H1 (cell line): ENCODE measurements at regions not wholly inside any gene's neighbourhood (a gene's known extent, or its start where the extent isn't known, plus 50 kb on each side); places are given as distances from the start of the nearest gene placed in this dataset.

Experiments
- CTCF ChIA-PET: fragments of 300-600 bp; sonication (Branson Sonifier 250); formaldehyde crosslinking; loops from one replicate; lab custom pipeline; 2021; ENCODE audit not compliant: partially characterized antibody; lab: Charles Lee
- POLR2A ChIA-PET: fragments of 300-600 bp; sonication (Branson Sonifier 250); formaldehyde crosslinking; loops from one replicate; lab custom pipeline; 2021; ENCODE audit warnings: inconsistent platforms; ENCODE audit not compliant: partially characterized antibody; lab: Charles Lee
- DNase-seq, 2 experiments: peaks; one replicate each; pipeline versions ENCODE4 v3.0.0 to v3.0.0-alpha.2; 2010 to 2022; ENCODE audit warnings: low spot score in 2 of 2, low read depth in 1 of 2, mixed read lengths in 1 of 2
- FAIRE-seq: peaks from 2 replicates; lab custom pipeline; 2011; peaks lifted over from hg19 to GRCh38; lab: Jason Lieb, UNC
- H2AFZ ChIP-seq: 2 replicates; pipeline ENCODE4 v1.8.1; 2012; ENCODE audit warnings: low read length, inconsistent platforms
- H2AK5ac ChIP-seq: 2 replicates; pipeline ENCODE4 v1.6.1; 2013; ENCODE audit warnings: low read depth, low read length
- H2BK120ac ChIP-seq: replicated peaks from 2 replicates; pipeline ENCODE3; 2013; ENCODE audit warnings: low read depth, low read length, inconsistent platforms
- H2BK12ac ChIP-seq: 2 replicates; pipeline ENCODE4 v1.6.1; 2013; ENCODE audit warnings: low read depth, low read length
- H2BK15ac ChIP-seq: 2 replicates; pipeline ENCODE4 v1.6.1; 2013; ENCODE audit warnings: low read length
- H2BK20ac ChIP-seq: 2 replicates; pipeline ENCODE4 v1.6.1; 2013; ENCODE audit warnings: low read length
- H2BK5ac ChIP-seq: 2 replicates; pipeline ENCODE4 v1.6.1; 2013; ENCODE audit warnings: low read depth, low read length
- H3K14ac ChIP-seq: 2 replicates; pipeline ENCODE4 v1.6.1; 2013; ENCODE audit warnings: inconsistent platforms; ENCODE audit not compliant: insufficient read length
- H3K18ac ChIP-seq: 2 replicates; pipeline ENCODE4 v1.6.1; 2013; ENCODE audit warnings: low read length; ENCODE audit errors: extremely low read depth
- H3K23ac ChIP-seq: 2 replicates; pipeline ENCODE4 v1.6.1; 2013; ENCODE audit warnings: inconsistent platforms; ENCODE audit not compliant: insufficient read length
- H3K23me2 ChIP-seq: 2 replicates; pipeline ENCODE4 v1.6.1; 2013; ENCODE audit warnings: low read depth, low read length
- H3K27ac ChIP-seq: 2 replicates; pipeline ENCODE4 v1.6.1; 2011; ENCODE audit warnings: low read depth, low read length, inconsistent platforms
- H3K27me3 ChIP-seq, 4 experiments: replicated peaks in 1 of 4; 1 replicate in 1 of 4; 2 replicates in 3 of 4; pipeline versions ENCODE4 v1.6.1 to v1.8.1; 2011 to 2013; ENCODE audit warnings: low read length in 3 of 4, mild to moderate bottlenecking in 3 of 4, inconsistent platforms in 2 of 4, mixed read lengths in 2 of 4, moderate library complexity in 1 of 4; ENCODE audit not compliant: control insufficient read depth in 3 of 4, insufficient read depth in 3 of 4; ENCODE audit errors: extremely low read depth in 1 of 4
- H3K36me3 ChIP-seq, 4 experiments: 2 replicates each; pipeline versions ENCODE4 v1.6.1 to v1.8.1; 2011 to 2013; ENCODE audit warnings: mild to moderate bottlenecking in 4 of 4, low read length in 3 of 4, moderate library complexity in 2 of 4, control low read depth in 1 of 4, inconsistent platforms in 1 of 4; ENCODE audit not compliant: insufficient read depth in 4 of 4, control insufficient read depth in 2 of 4
- H3K4ac ChIP-seq: replicated peaks from 2 replicates; pipeline ENCODE3; 2013; ENCODE audit warnings: low read length, low read depth, mixed read lengths, inconsistent platforms; ENCODE audit not compliant: insufficient read length
- H3K4me1 ChIP-seq, 4 experiments: replicated peaks in 1 of 4; 1 replicate in 1 of 4; 2 replicates in 3 of 4; pipeline versions ENCODE4 v1.6.1 to v1.8.1; 2011 to 2013; ENCODE audit warnings: low read length in 3 of 4, inconsistent platforms in 2 of 4, mixed read lengths in 1 of 4; ENCODE audit not compliant: insufficient read depth in 4 of 4, control insufficient read depth in 3 of 4
- H3K4me2 ChIP-seq, 2 experiments: 2 replicates each; pipeline versions ENCODE4 v1.6.1 to v1.8.1; 2011 to 2013; ENCODE audit warnings: low read depth in 2 of 2, low read length in 2 of 2, control low read depth in 1 of 2, inconsistent platforms in 1 of 2, mild to moderate bottlenecking in 1 of 2; ENCODE audit not compliant: insufficient read depth in 1 of 2
- H3K4me3 ChIP-seq, 4 experiments: fragments of 200-600, 300-600 bp in 1 of 4; sonication (generic), shearing (Covaris generic), sonication (Bioruptor Twin) in 1 of 4; 2 replicates each; pipeline versions ENCODE4 v1.5.1 to v1.8.1; 2011 to 2016; ENCODE audit warnings: low read length in 4 of 4, low read depth in 3 of 4, control low read depth in 2 of 4, inconsistent platforms in 2 of 4, mild to moderate bottlenecking in 2 of 4, mixed read lengths in 1 of 4, moderate library complexity in 1 of 4; ENCODE audit not compliant: insufficient read depth in 2 of 4; ENCODE audit errors: extremely low read depth in 1 of 4
- H3K56ac ChIP-seq: replicated peaks from 2 replicates; pipeline ENCODE3; 2013; ENCODE audit warnings: low read depth, mild to moderate bottlenecking, mixed read lengths, low read length, inconsistent platforms; ENCODE audit not compliant: insufficient read length
- H3K79me1 ChIP-seq: 2 replicates; pipeline ENCODE4 v1.6.1; 2013; ENCODE audit warnings: low read depth, low read length, control low read depth
- H3K79me2 ChIP-seq, 2 experiments: 2 replicates each; pipeline versions ENCODE4 v1.6.1 to v1.8.1; 2012 to 2013; ENCODE audit warnings: low read length in 2 of 2, mild to moderate bottlenecking in 2 of 2, inconsistent platforms in 1 of 2; ENCODE audit not compliant: insufficient read depth in 2 of 2, control insufficient read depth in 1 of 2
- H3K9ac ChIP-seq, 4 experiments: replicated peaks in 1 of 4; 1 replicate in 1 of 4; 2 replicates in 3 of 4; pipeline versions ENCODE4 v1.6.1 to v1.8.1; 2011 to 2013; ENCODE audit warnings: low read depth in 3 of 4, low read length in 3 of 4, control low read depth in 2 of 4, mild to moderate bottlenecking in 2 of 4, moderate library complexity in 2 of 4, inconsistent platforms in 1 of 4; ENCODE audit errors: extremely low read depth in 1 of 4
- H3K9me3 ChIP-seq, 2 experiments: 2 replicates each; pipeline versions ENCODE4 v1.6.1 to v1.8.1; 2012 to 2013; ENCODE audit warnings: mild to moderate bottlenecking in 2 of 2, moderate library complexity in 2 of 2, control low read depth in 1 of 2, inconsistent platforms in 1 of 2, low read depth in 1 of 2, low read length in 1 of 2, mixed read lengths in 1 of 2; ENCODE audit not compliant: insufficient read depth in 2 of 2
- H4K20me1 ChIP-seq, 2 experiments: replicated peaks in 1 of 2; 2 replicates each; pipeline versions ENCODE3 to v1.8.1; 2011 to 2013; ENCODE audit warnings: inconsistent platforms in 2 of 2, low read length in 2 of 2, mild to moderate bottlenecking in 1 of 2; ENCODE audit not compliant: insufficient read depth in 2 of 2, control insufficient read depth in 1 of 2
- H4K5ac ChIP-seq: 2 replicates; pipeline ENCODE4 v1.6.1; 2013; ENCODE audit warnings: low read length, low read depth, mixed read lengths, inconsistent platforms; ENCODE audit not compliant: insufficient read length
- H4K8ac ChIP-seq: 2 replicates; pipeline ENCODE4 v1.8.0; 2013; ENCODE audit warnings: mild to moderate bottlenecking, moderate library complexity, low read length, inconsistent platforms; ENCODE audit not compliant: insufficient read depth; ENCODE audit errors: extremely low read depth
- H4K91ac ChIP-seq: replicated peaks from 2 replicates; pipeline ENCODE3; 2013; ENCODE audit warnings: low read length, mixed read lengths, inconsistent platforms; ENCODE audit not compliant: insufficient read length
- TEAD4 ChIP-seq: IDR thresholded peaks from 2 replicates; pipeline ENCODE4 v1.6.1; 2012; ENCODE audit warnings: low read depth, low read length, inconsistent platforms, mixed read lengths
- WGBS, 2 experiments: shearing (Covaris generic) in 1 of 2; methylation state at CpG; one replicate each; pipeline versions ENCODE4 v1.1.6 to v1.1.7; 2013 to 2015; ENCODE audit warnings: low lambda C conversion rate in 2 of 2, mixed read lengths in 2 of 2, inconsistent platforms in 1 of 2, low coverage in 1 of 2, missing lambda C conversion rate in 1 of 2; ENCODE audit not compliant: insufficient replicate concordance in 2 of 2, insufficient coverage in 1 of 2, insufficient read length in 1 of 2; ENCODE audit errors: extremely low coverage in 1 of 2, missing lambda C conversion rate in 1 of 2; 5-methylcytosine and 5-hydroxymethylcytosine counted together

GRCh38 chr1:208903251-208903905, 659.2 kb upstream of the PLXNA2 start:
- no peak overlapping the region for H3K4me3 ChIP-seq
- H3K23me2 ChIP-seq: no peaks in the 10 kb centered on the region
- H3K4me2 ChIP-seq: no peak overlapping the region
- no peak overlapping the region for H3K14ac ChIP-seq
- no peak for FAIRE-seq
- H3K18ac ChIP-seq: no peak overlapping the region
- no peaks in the 10 kb centered on the region for H3K4me1 ChIP-seq
- H3K36me3 ChIP-seq: no peaks in the 10 kb centered on the region
- no peak overlapping the region for H2BK120ac ChIP-seq
- H4K8ac ChIP-seq: no peak overlapping the region
- no peaks in the 10 kb centered on the region for H4K20me1 ChIP-seq
- H2BK5ac ChIP-seq: no peak overlapping the region
- H3K27ac ChIP-seq: no peak overlapping the region
- no peak overlapping the region for H3K23ac ChIP-seq
- no peak for TF ChIP-seq TEAD4
- no peak for DNase-seq
- no peaks in the 10 kb centered on the region for H3K9me3 ChIP-seq
- H3K79me1 ChIP-seq: no peaks in the 10 kb centered on the region
- H2BK12ac ChIP-seq: no peak overlapping the region
- H3K79me2 ChIP-seq: no peaks in the 10 kb centered on the region
- ChIA-PET POLR2A (no interaction called here), CTCF (interaction anchor here (0.5 to 0.9 kb wide), 2 partner anchors 610 to 724 kb away, joined by 3 read pairs; no protein-coding TSS in a partner anchor)
- no peak overlapping the region for H4K5ac ChIP-seq
- no peak overlapping the region for H2BK20ac ChIP-seq
- H3K56ac ChIP-seq: no peak overlapping the region
- no peak overlapping the region for H3K4ac ChIP-seq
- H2AFZ ChIP-seq: no peak overlapping the region
- H2AK5ac ChIP-seq: no peak overlapping the region
- H3K27me3 ChIP-seq: no peaks in the 10 kb centered on the region
- 100% methylated on average over 7 of the region's 7 CpGs; no CpG with 5 or more reads in 1 of the 2 experiments for WGBS, 2 experiments
- no peak overlapping the region for H4K91ac ChIP-seq
- no peak overlapping the region for H2BK15ac ChIP-seq
- no peak overlapping the region for H3K9ac ChIP-seq
